Panc1 (cell line): ENCODE measurements at regions not wholly inside any gene's neighbourhood (a gene's known extent, or its start where the extent isn't known, plus 50 kb on each side); places are given as distances from the start of the nearest gene placed in this dataset.

Source experiments
- ATAC-seq: fragments of 200-7000 bp; cut with Tn5 transposase; 2 replicates; pipeline ENCODE4 v1.9.1; 2020; ENCODE audit warnings: mild to moderate bottlenecking, moderate library complexity
- BruUV-seq: library from RNA; stranded (reverse); fragments of 400-500 nt; replicated peaks from 2 replicates; lab custom pipeline; 2021; lab: Mats Ljungman, UMichigan
- CTCF ChIA-PET: fragments of 300-600 bp; sonication (Branson Sonifier 250); formaldehyde crosslinking; loops from one replicate; lab custom pipeline; 2022; ENCODE audit warnings: antibody characterized with exemption; lab: Charles Lee
- POLR2A ChIA-PET: fragments of 300-600 bp; sonication (Branson Sonifier 250); formaldehyde crosslinking; loops from one replicate; lab custom pipeline; 2022; ENCODE audit warnings: antibody characterized with exemption; lab: Charles Lee
- DNase-seq: peaks from one replicate; pipeline ENCODE4 v3.0.0-alpha.2; 2010; ENCODE audit warnings: low read depth, low spot score
- H3K27ac ChIP-seq: 2 replicates; pipeline ENCODE4 v1.5.1; 2011; ENCODE audit warnings: mild to moderate bottlenecking, low read length, inconsistent platforms
- H3K27me3 ChIP-seq: fragments of 200-500 bp; sonication (Bioruptor generic); 2 replicates; pipeline ENCODE4 v1.6.0; 2014; ENCODE audit warnings: low read length, inconsistent platforms; ENCODE audit not compliant: control insufficient read depth, insufficient read depth
- H3K36me3 ChIP-seq: fragments of 200-500 bp; sonication (Bioruptor generic); 2 replicates; pipeline ENCODE4 v1.5.1; 2014; ENCODE audit warnings: inconsistent platforms, mild to moderate bottlenecking, low read length, moderate library complexity; ENCODE audit not compliant: control insufficient read depth, insufficient read depth
- H3K4me1 ChIP-seq: 2 replicates; pipeline ENCODE4 v1.5.1; 2011; ENCODE audit warnings: inconsistent platforms, mild to moderate bottlenecking, low read length, moderate library complexity; ENCODE audit not compliant: control insufficient read depth, insufficient read depth
- H3K4me3 ChIP-seq, 2 experiments: 2 replicates each; pipeline ENCODE4 v1.5.1; 2011 to 2012; ENCODE audit warnings: low read depth in 2 of 2, low read length in 2 of 2, mild to moderate bottlenecking in 2 of 2, inconsistent platforms in 1 of 2, moderate library complexity in 1 of 2
- H3K9me3 ChIP-seq: fragments of 200-500 bp; sonication (Bioruptor generic); 2 replicates; pipeline ENCODE4 v1.5.1; 2014; ENCODE audit warnings: low read depth, mild to moderate bottlenecking, inconsistent platforms, low read length, moderate library complexity; ENCODE audit not compliant: control insufficient read depth, insufficient read depth
- POLR2AphosphoS5 ChIP-seq: IDR thresholded peaks from 2 replicates; pipeline ENCODE4 v1.6.1; 2012; ENCODE audit warnings: mild to moderate bottlenecking, low read depth, low read length, moderate library complexity
- SIN3A ChIP-seq: IDR thresholded peaks from 2 replicates; pipeline ENCODE4 v1.6.1; 2012; ENCODE audit warnings: low read depth, mild to moderate bottlenecking, low read length, moderate library complexity, borderline replicate concordance; ENCODE audit not compliant: insufficient read depth
- TCF7L2 ChIP-seq: IDR thresholded peaks from 2 replicates; pipeline ENCODE4 v1.6.1; 2011; ENCODE audit warnings: mild to moderate bottlenecking, low read depth, low read length, inconsistent platforms
- in situ Hi-C: cut with HindIII; loops from 2 replicates; pipeline ENCODE4 v1.10.0; 2016; ENCODE audit warnings: low sequenced_read_pairs, low pct_unique_long_range_greater_than_20kb
- intact Hi-C: fragments of 100-400 bp; cut with micrococcal nuclease; formaldehyde crosslinking; loops from one replicate; pipeline ENCODE4 v1.10.0; 2022; ENCODE audit not compliant: unreplicated experiment
- TF ChIP-seq, protein P1 (sequence below), 2 experiments: IDR thresholded peaks; 2 replicates each; pipeline ENCODE4 v1.6.1; 2011 to 2012; ENCODE audit warnings: low read depth in 2 of 2, control low read depth in 1 of 2, low read length in 1 of 2, mild to moderate bottlenecking in 1 of 2, moderate library complexity in 1 of 2; ENCODE audit not compliant: insufficient read depth in 1 of 2
- TF ChIP-seq, protein P2 (sequence below): fragments of 450-650 bp; IDR thresholded peaks from 2 replicates; pipeline ENCODE4 v1.5.1; 2017; ENCODE audit warnings: mild to moderate bottlenecking

- ATAC-seq (no peak), DNase-seq (no peak)
- no peaks in the 10 kb centered on the region for H3K36me3 ChIP-seq
- intact Hi-C loops (no loop called here), in situ Hi-C loops (no loop called here)
- H3K27ac ChIP-seq: no peak overlapping the region
- no peaks in the 10 kb centered on the region for H3K4me1 ChIP-seq
- BruUV-seq: no TSS peak
- TF ChIP-seq TCF7L2 (no peak), SIN3A (no peak), POLR2AphosphoS5 (no peak)
- TF ChIP-seq, protein P1, sequence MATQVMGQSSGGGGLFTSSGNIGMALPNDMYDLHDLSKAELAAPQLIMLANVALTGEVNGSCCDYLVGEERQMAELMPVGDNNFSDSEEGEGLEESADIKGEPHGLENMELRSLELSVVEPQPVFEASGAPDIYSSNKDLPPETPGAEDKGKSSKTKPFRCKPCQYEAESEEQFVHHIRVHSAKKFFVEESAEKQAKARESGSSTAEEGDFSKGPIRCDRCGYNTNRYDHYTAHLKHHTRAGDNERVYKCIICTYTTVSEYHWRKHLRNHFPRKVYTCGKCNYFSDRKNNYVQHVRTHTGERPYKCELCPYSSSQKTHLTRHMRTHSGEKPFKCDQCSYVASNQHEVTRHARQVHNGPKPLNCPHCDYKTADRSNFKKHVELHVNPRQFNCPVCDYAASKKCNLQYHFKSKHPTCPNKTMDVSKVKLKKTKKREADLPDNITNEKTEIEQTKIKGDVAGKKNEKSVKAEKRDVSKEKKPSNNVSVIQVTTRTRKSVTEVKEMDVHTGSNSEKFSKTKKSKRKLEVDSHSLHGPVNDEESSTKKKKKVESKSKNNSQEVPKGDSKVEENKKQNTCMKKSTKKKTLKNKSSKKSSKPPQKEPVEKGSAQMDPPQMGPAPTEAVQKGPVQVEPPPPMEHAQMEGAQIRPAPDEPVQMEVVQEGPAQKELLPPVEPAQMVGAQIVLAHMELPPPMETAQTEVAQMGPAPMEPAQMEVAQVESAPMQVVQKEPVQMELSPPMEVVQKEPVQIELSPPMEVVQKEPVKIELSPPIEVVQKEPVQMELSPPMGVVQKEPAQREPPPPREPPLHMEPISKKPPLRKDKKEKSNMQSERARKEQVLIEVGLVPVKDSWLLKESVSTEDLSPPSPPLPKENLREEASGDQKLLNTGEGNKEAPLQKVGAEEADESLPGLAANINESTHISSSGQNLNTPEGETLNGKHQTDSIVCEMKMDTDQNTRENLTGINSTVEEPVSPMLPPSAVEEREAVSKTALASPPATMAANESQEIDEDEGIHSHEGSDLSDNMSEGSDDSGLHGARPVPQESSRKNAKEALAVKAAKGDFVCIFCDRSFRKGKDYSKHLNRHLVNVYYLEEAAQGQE (IDR thresholded peaks at IDR 0.05; ENCODE audit: insufficient read depth in 1 of 2, low read depth in 2 of 2, low read length in 1 of 2): no peak
- TF ChIP-seq, protein P2, sequence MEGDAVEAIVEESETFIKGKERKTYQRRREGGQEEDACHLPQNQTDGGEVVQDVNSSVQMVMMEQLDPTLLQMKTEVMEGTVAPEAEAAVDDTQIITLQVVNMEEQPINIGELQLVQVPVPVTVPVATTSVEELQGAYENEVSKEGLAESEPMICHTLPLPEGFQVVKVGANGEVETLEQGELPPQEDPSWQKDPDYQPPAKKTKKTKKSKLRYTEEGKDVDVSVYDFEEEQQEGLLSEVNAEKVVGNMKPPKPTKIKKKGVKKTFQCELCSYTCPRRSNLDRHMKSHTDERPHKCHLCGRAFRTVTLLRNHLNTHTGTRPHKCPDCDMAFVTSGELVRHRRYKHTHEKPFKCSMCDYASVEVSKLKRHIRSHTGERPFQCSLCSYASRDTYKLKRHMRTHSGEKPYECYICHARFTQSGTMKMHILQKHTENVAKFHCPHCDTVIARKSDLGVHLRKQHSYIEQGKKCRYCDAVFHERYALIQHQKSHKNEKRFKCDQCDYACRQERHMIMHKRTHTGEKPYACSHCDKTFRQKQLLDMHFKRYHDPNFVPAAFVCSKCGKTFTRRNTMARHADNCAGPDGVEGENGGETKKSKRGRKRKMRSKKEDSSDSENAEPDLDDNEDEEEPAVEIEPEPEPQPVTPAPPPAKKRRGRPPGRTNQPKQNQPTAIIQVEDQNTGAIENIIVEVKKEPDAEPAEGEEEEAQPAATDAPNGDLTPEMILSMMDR: no peak
- POLR2A ChIA-PET: no interaction called here
- CTCF ChIA-PET: interaction anchor here (0.5 kb wide), 1 partner anchor 453 kb away, joined by 3 read pairs; no protein-coding TSS in a partner anchor
- no peaks in the 10 kb centered on the region for H3K27me3 ChIP-seq
- H3K4me3 ChIP-seq: no peak overlapping the region
- peaks cover 9% of the 10 kb centered on the region for H3K9me3 ChIP-seq
Measured at GRCh38 chr14:76686646-76687045, 74.6 kb upstream of the VASH1 start.

DNA sequence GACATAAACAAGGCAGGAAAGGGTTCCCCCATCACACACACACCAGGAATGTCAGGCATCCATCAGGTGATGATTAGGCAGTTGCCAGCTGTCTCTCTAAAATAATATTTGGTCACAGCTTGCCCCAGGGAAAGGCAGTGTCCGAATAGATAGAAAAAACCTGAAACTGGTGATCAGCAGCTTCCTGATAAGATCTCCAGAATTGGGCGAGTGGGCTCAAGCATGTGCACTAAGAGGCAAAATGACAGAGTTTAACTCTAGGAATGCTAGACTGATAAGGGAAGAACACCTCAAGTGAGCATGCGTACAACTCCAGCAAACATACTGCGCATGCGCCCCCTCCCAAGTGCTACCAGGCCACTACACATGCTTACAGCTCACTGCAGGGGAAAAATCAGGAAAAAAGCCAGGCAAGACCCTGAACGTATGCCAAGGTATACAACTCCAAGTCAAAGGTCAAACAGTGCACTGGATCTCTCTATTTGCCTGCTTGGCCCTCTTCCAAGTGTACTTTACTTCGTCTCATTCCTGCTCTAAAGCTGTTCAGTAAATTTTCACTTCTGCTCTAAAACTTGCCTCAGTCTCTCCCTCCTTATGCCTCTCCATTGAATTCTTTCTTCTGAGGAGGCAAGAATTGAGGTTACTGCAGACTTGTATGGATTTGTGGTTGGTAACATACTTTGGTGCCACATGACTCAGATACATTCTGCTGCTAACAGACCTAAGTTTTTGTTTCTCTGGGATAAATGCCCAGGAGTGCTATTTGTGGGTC, 73.5 kb upstream of the VASH1 start:
- no peak for ATAC-seq
- intact Hi-C loops (no loop called here), in situ Hi-C loops (no loop called here)
- Histone ChIP-seq H3K27ac (no peak overlapping the region), H3K4me1 (no peaks in the 10 kb centered on the region), H3K36me3 (no peaks in the 10 kb centered on the region), H3K4me3 (no peak overlapping the region), H3K9me3 (peaks cover 1% of the 10 kb centered on the region), H3K27me3 (no peaks in the 10 kb centered on the region)
- POLR2A ChIA-PET: no interaction called here
- CTCF ChIA-PET: no interaction called here
- no TSS peak for BruUV-seq
- DNase-seq: no peak
- TF ChIP-seq POLR2AphosphoS5 (no peak), TCF7L2 (no peak), SIN3A (no peak)
- TF ChIP-seq, protein P2: no peak
- TF ChIP-seq, protein P1 (IDR thresholded peaks at IDR 0.05; ENCODE audit: insufficient read depth in 1 of 2, low read depth in 2 of 2, low read length in 1 of 2): no peak
